H9 (cell line): ENCODE measurements at regions not wholly inside any gene's neighbourhood (a gene's known extent, or its start where the extent isn't known, plus 50 kb on each side); places are given as distances from the start of the nearest gene placed in this dataset.

Experiments
- DNase-seq: peaks from one replicate; pipeline ENCODE4 v3.0.0-alpha.2; 2017
- H2AFZ ChIP-seq: one replicate; pipeline ENCODE4 v1.6.1; 2013; ENCODE audit warnings: mild to moderate bottlenecking, low read length, control low read depth, moderate library complexity
- H2AK5ac ChIP-seq: 2 replicates; pipeline ENCODE4 v1.6.1; 2013; ENCODE audit warnings: low read length, control low read depth, mixed read lengths; ENCODE audit not compliant: insufficient read length
- H2BK120ac ChIP-seq: one replicate; pipeline ENCODE4 v1.6.1; 2013; ENCODE audit warnings: low read depth, mild to moderate bottlenecking, low read length, control low read depth, inconsistent platforms; ENCODE audit not compliant: poor library complexity, severe bottlenecking
- H2BK12ac ChIP-seq: 2 replicates; pipeline ENCODE4 v1.6.1; 2013; ENCODE audit warnings: low read length, control low read depth, mixed read lengths, low read depth; ENCODE audit not compliant: insufficient read length
- H2BK15ac ChIP-seq: 2 replicates; pipeline ENCODE4 v1.6.1; 2013; ENCODE audit warnings: low read depth, low read length, control low read depth
- H2BK20ac ChIP-seq: one replicate; pipeline ENCODE4 v1.6.1; 2013; ENCODE audit warnings: low read depth, mild to moderate bottlenecking, low read length, control low read depth, inconsistent platforms; ENCODE audit not compliant: poor library complexity, severe bottlenecking
- H2BK5ac ChIP-seq: 2 replicates; pipeline ENCODE4 v1.6.1; 2013; ENCODE audit warnings: low read length, control low read depth, mixed read lengths; ENCODE audit not compliant: insufficient read length
- H3K14ac ChIP-seq: 2 replicates; pipeline ENCODE4 v1.6.1; 2013; ENCODE audit warnings: low read length, control low read depth; ENCODE audit not compliant: insufficient read depth
- H3K18ac ChIP-seq: 2 replicates; pipeline ENCODE4 v1.6.1; 2013; ENCODE audit warnings: low read depth, mild to moderate bottlenecking, mixed read lengths, low read length, control low read depth; ENCODE audit not compliant: insufficient read length
- H3K23ac ChIP-seq: 2 replicates; pipeline ENCODE4 v1.6.1; 2013; ENCODE audit warnings: low read length, control low read depth, mixed read lengths, low read depth; ENCODE audit not compliant: insufficient read length
- H3K23me2 ChIP-seq: 2 replicates; pipeline ENCODE4 v1.6.1; 2013; ENCODE audit warnings: low read depth, mild to moderate bottlenecking, mixed read lengths, low read length, control low read depth; ENCODE audit not compliant: insufficient read length, poor library complexity, severe bottlenecking
- H3K27ac ChIP-seq: 2 replicates; pipeline ENCODE4 v1.5.1; 2013; ENCODE audit warnings: low read length, control low read depth, mixed read lengths, low read depth; ENCODE audit not compliant: insufficient read length
- H3K27me3 ChIP-seq: 2 replicates; pipeline ENCODE4 v1.6.1; 2013; ENCODE audit warnings: low read length, control low read depth, inconsistent platforms; ENCODE audit not compliant: insufficient read depth
- H3K4ac ChIP-seq: 2 replicates; pipeline ENCODE4 v1.6.1; 2013; ENCODE audit warnings: low read depth, mild to moderate bottlenecking, control low read depth, inconsistent platforms, low read length, moderate library complexity
- H3K4me1 ChIP-seq: 2 replicates; pipeline ENCODE4 v1.6.1; 2013; ENCODE audit warnings: low read length, control low read depth, inconsistent platforms; ENCODE audit not compliant: insufficient read depth
- H3K4me2 ChIP-seq: 2 replicates; pipeline ENCODE4 v1.6.1; 2013; ENCODE audit warnings: low read length, control low read depth, mixed read lengths; ENCODE audit not compliant: insufficient read length, insufficient read depth
- H3K56ac ChIP-seq: 2 replicates; pipeline ENCODE4 v1.6.1; 2013; ENCODE audit warnings: low read depth, mild to moderate bottlenecking, mixed read lengths, low read length, control low read depth; ENCODE audit not compliant: insufficient read length
- H3K79me1 ChIP-seq: 2 replicates; pipeline ENCODE4 v1.6.1; 2013; ENCODE audit warnings: low read depth, mild to moderate bottlenecking, moderate library complexity, low read length, control low read depth, inconsistent platforms; ENCODE audit not compliant: insufficient read depth, poor library complexity, severe bottlenecking
- H3K79me2 ChIP-seq: 2 replicates; pipeline ENCODE4 v1.6.1; 2013; ENCODE audit warnings: low read length, control low read depth, inconsistent platforms; ENCODE audit not compliant: insufficient read depth
- H3K9ac ChIP-seq: 2 replicates; pipeline ENCODE4 v1.6.1; 2013; ENCODE audit warnings: low read length, control low read depth, mixed read lengths; ENCODE audit not compliant: insufficient read length; ENCODE audit errors: extremely low read depth
- H3K9me3 ChIP-seq: one replicate; pipeline ENCODE4 v1.6.1; 2013; ENCODE audit warnings: low read depth, low read length, inconsistent platforms; ENCODE audit not compliant: control insufficient read depth
- H3T11ph ChIP-seq: one replicate; pipeline ENCODE4 v1.6.1; 2013; ENCODE audit warnings: mild to moderate bottlenecking, low read length, control low read depth, inconsistent platforms
- H4K20me1 ChIP-seq: one replicate; pipeline ENCODE4 v1.6.1; 2013; ENCODE audit not compliant: control insufficient read depth, insufficient read length, insufficient read depth
- H4K5ac ChIP-seq: 2 replicates; pipeline ENCODE4 v1.6.1; 2013; ENCODE audit warnings: low read depth, mild to moderate bottlenecking, mixed read lengths, low read length, control low read depth; ENCODE audit not compliant: insufficient read length
- H4K8ac ChIP-seq: replicated peaks from 2 replicates; pipeline ENCODE4 v1.6.1; 2013; ENCODE audit warnings: low read length, control low read depth, mixed read lengths, low read depth; ENCODE audit not compliant: insufficient read length
- H4K91ac ChIP-seq: 2 replicates; pipeline ENCODE4 v1.6.1; 2013; ENCODE audit warnings: low read depth, mild to moderate bottlenecking, moderate library complexity, mixed read lengths, low read length, control low read depth; ENCODE audit not compliant: insufficient read length
- H3K27ac Mint-ChIP-seq, 3 experiments: 2 replicates in 2 of 3; 3 replicates in 1 of 3; pipeline ENCODE4 v1.8.0; 2020 to 2021; ENCODE audit warnings: mixed read lengths in 3 of 3, mild to moderate bottlenecking in 1 of 3, moderate library complexity in 1 of 3
- H3K27me3 Mint-ChIP-seq: 2 replicates; pipeline ENCODE4 v1.8.0; 2021; ENCODE audit warnings: low read depth, mild to moderate bottlenecking, moderate library complexity, mixed read lengths
- H3K36me3 Mint-ChIP-seq, 3 experiments: 2 replicates in 2 of 3; 3 replicates in 1 of 3; pipeline ENCODE4 v1.8.0; 2020 to 2021; ENCODE audit warnings: low read depth in 3 of 3, mixed read lengths in 3 of 3; ENCODE audit not compliant: insufficient read depth in 1 of 3
- H3K4me1 Mint-ChIP-seq, 2 experiments: 2 replicates each; pipeline ENCODE4 v1.8.0; 2020; ENCODE audit warnings: mixed read lengths in 2 of 2
- H3K4me3 Mint-ChIP-seq, 2 experiments: 2 replicates in 1 of 2; 3 replicates in 1 of 2; pipeline ENCODE4 v1.8.0; 2020 to 2021; ENCODE audit warnings: mild to moderate bottlenecking in 2 of 2, mixed read lengths in 2 of 2, moderate library complexity in 1 of 2
- H3K9me3 Mint-ChIP-seq, 2 experiments: 2 replicates in 1 of 2; 3 replicates in 1 of 2; pipeline ENCODE4 v1.8.0; 2020; ENCODE audit warnings: mild to moderate bottlenecking in 2 of 2, mixed read lengths in 2 of 2, moderate library complexity in 1 of 2
- CTCF ChIP-seq: fragments of 200-600 bp; sonication (generic); conservative IDR thresholded peaks from 3 replicates; pipeline ENCODE4 v1.8.0; 2021; ENCODE audit warnings: antibody characterized with exemption, mild to moderate bottlenecking
- WGBS: extraction: QIAGEN DNeasy Blood & Tissue Kit; methylation state at CpG from one replicate; pipeline ENCODE4 v1.1.7; 2013; ENCODE audit warnings: missing lambda C conversion rate, low lambda C conversion rate, mixed read lengths; ENCODE audit not compliant: insufficient read length; ENCODE audit errors: extremely low coverage; 5-methylcytosine and 5-hydroxymethylcytosine counted together

GRCh38 chr14:87229131-87229530, 763.9 kb downstream of the GALC start:
- Histone ChIP-seq H3K4me2 (no peak overlapping the region), H3K18ac (no peak overlapping the region), H2BK20ac (no peak overlapping the region), H4K91ac (no peak overlapping the region), H3K27ac (no peak overlapping the region), H2BK5ac (no peak overlapping the region), H3K56ac (no peak overlapping the region), H2AFZ (no peak overlapping the region), H4K5ac (no peak overlapping the region), H3K14ac (no peak overlapping the region), H3K9ac (no peak overlapping the region), H3K79me1 (no peaks in the 10 kb centered on the region), H2AK5ac (no peak overlapping the region), H4K20me1 (no peaks in the 10 kb centered on the region), H4K8ac (no peak overlapping the region), H3K9me3 (no peaks in the 10 kb centered on the region), H2BK120ac (no peak overlapping the region), H3K79me2 (no peaks in the 10 kb centered on the region), H3K23me2 (no peaks in the 10 kb centered on the region), H3K27me3 (no peaks in the 10 kb centered on the region), H3K23ac (no peak overlapping the region), H2BK15ac (no peak overlapping the region), H3K4ac (no peak overlapping the region), H3T11ph (no peak overlapping the region), H2BK12ac (no peak overlapping the region), H3K4me1 (peaks cover 9% of the 10 kb centered on the region; the same call in 1 of the 2 replicates)
- no peak overlapping the region for H3K4me3 Mint-ChIP-seq
- no peaks in the 10 kb centered on the region for H3K27me3 Mint-ChIP-seq
- no peak for TF ChIP-seq CTCF
- WGBS = no CpG with 5 or more reads among the region's 1 CpG
- H3K9me3 Mint-ChIP-seq = peaks cover 12 to 16% of the 10 kb centered on the region in 2 experiments
- H3K36me3 Mint-ChIP-seq = peaks cover 10 to 18% (median 11%) of the 10 kb centered on the region in 3 experiments; a peak in 6 of 7 replicates
- no peak for DNase-seq
- no peak overlapping the region for H3K27ac Mint-ChIP-seq
- peaks cover 10 to 28% of the 10 kb centered on the region in 2 experiments for H3K4me1 Mint-ChIP-seq
